Esophagus muscularis mucosa (tissue), 4 donors: ENCODE measurements at regions not wholly inside any gene's neighbourhood (a gene's known extent, or its start where the extent isn't known, plus 50 kb on each side); places are given as distances from the start of the nearest gene placed in this dataset.

ENCODE experiments used
- CTCF ChIP-seq, 3 experiments: fragments of 200-600 bp in 2 of 3; fragments of 450-650 bp in 1 of 3; sonication (generic) in 2 of 3; IDR thresholded peaks; one replicate each; pipeline ENCODE4 v1.5.1; 2017 to 2019; ENCODE audit warnings: antibody characterized with exemption in 3 of 3, mild to moderate bottlenecking in 2 of 3, moderate library complexity in 1 of 3
- EP300 ChIP-seq: sonication (generic); formaldehyde crosslinking; IDR thresholded peaks from one replicate; pipeline ENCODE4 v1.6.1; 2017; ENCODE audit warnings: antibody characterized with exemption
- POLR2A ChIP-seq: fragments of 450-650 bp; IDR thresholded peaks from one replicate; pipeline ENCODE4 v1.6.1; 2017; ENCODE audit warnings: antibody characterized with exemption, moderate library complexity, mild to moderate bottlenecking, low read depth
- POLR2AphosphoS5 ChIP-seq, 2 donors: sonication (generic); formaldehyde crosslinking; IDR thresholded peaks; one replicate each; pipeline ENCODE4 v1.6.1; 2017; ENCODE audit warnings: antibody characterized with exemption in 2 of 2

- no peak for TF ChIP-seq CTCF (IDR thresholded peaks at IDR 0.05)
- TF ChIP-seq POLR2A: no peak
- no peak for TF ChIP-seq POLR2AphosphoS5 (IDR thresholded peaks at IDR 0.05)
- no peak for TF ChIP-seq EP300
These were observed 290.5 kb upstream of the HS6ST1 start for GRCh38 chr2:128608921-128609880.
